SU-DHL-6 (cell line): ENCODE measurements at regions not wholly inside any gene's neighbourhood (a gene's known extent, or its start where the extent isn't known, plus 50 kb on each side); places are given as distances from the start of the nearest gene placed in this dataset.

Source experiments
- H2AFZ ChIP-seq: fragments of 200-600 bp; sonication (generic); 2 replicates; pipeline ENCODE4 v1.6.1; 2014; ENCODE audit warnings: low read depth, mild to moderate bottlenecking, moderate library complexity, mixed read lengths, antibody characterized with exemption, low read length; ENCODE audit not compliant: severe bottlenecking
- H3F3A ChIP-seq: fragments of 200-600 bp; shearing (Covaris generic); 2 replicates; pipeline ENCODE4 v1.6.0; 2016; ENCODE audit warnings: antibody characterized with exemption, mild to moderate bottlenecking; ENCODE audit not compliant: insufficient read depth
- H3K27ac ChIP-seq: fragments of 200-600 bp; sonication (generic); 2 replicates; pipeline ENCODE4 v1.5.1; 2016; ENCODE audit warnings: low read depth, mild to moderate bottlenecking, low read length, moderate library complexity, mixed read lengths
- H3K27me3 ChIP-seq: fragments of 200-600 bp; sonication (generic), shearing (Covaris generic); 2 replicates; pipeline ENCODE4 v1.6.0; 2014; ENCODE audit warnings: mild to moderate bottlenecking, low read length
- H3K36me3 ChIP-seq: fragments of 200-600 bp; sonication (generic); 2 replicates; pipeline ENCODE4 v1.6.1; 2014; ENCODE audit warnings: mild to moderate bottlenecking, low read length, mixed read lengths
- H3K4me2 ChIP-seq: fragments of 300-600, 200-600 bp; shearing (Covaris generic), sonication (generic); 2 replicates; pipeline ENCODE4 v1.6.0; 2014; ENCODE audit warnings: low read length, low read depth, mild to moderate bottlenecking; ENCODE audit not compliant: poor library complexity, severe bottlenecking
- H3K4me3 ChIP-seq: fragments of 200-600 bp; sonication (generic); 2 replicates; pipeline ENCODE4 v1.5.1; 2014; ENCODE audit warnings: antibody characterized with exemption, low read length, mild to moderate bottlenecking, mixed read lengths; ENCODE audit not compliant: insufficient read depth, poor library complexity, severe bottlenecking
- H3K79me2 ChIP-seq: fragments of 200-600 bp; sonication (generic); 2 replicates; pipeline ENCODE4 v1.6.1; 2014; ENCODE audit warnings: mild to moderate bottlenecking, low read length, moderate library complexity; ENCODE audit not compliant: insufficient read depth
- H3K9ac ChIP-seq: fragments of 200-600 bp; sonication (generic); 2 replicates; pipeline ENCODE4 v1.7.0; 2014; ENCODE audit warnings: mild to moderate bottlenecking, low read length
- H3K9me2 ChIP-seq: fragments of 200-600 bp; sonication (generic); replicated peaks from 2 replicates; pipeline ENCODE4 v1.6.1; 2014; ENCODE audit warnings: low read length; ENCODE audit not compliant: insufficient read depth
- H3K9me3 ChIP-seq: fragments of 200-600 bp; sonication (generic); 2 replicates; pipeline ENCODE4 v1.6.1; 2014; ENCODE audit warnings: low read length, mixed read lengths; ENCODE audit not compliant: insufficient read depth
- H4K20me1 ChIP-seq: fragments of 200-600 bp; sonication (generic); 2 replicates; pipeline ENCODE4 v1.6.1; 2014; ENCODE audit warnings: low read depth, mild to moderate bottlenecking, antibody characterized with exemption, low read length, moderate library complexity, mixed read lengths
- CTCF ChIP-seq: fragments of 200-600 bp; sonication (generic); IDR thresholded peaks from one replicate; pipeline ENCODE4 v1.5.1; 2017; ENCODE audit warnings: antibody characterized with exemption, mild to moderate bottlenecking, low read length, moderate library complexity; ENCODE audit not compliant: insufficient read depth, poor library complexity, severe bottlenecking
- EZH2phosphoT487 ChIP-seq: fragments of 200-600 bp; sonication (generic), shearing (Covaris generic); conservative IDR thresholded peaks from 2 replicates; pipeline ENCODE4 v1.6.1; 2018; ENCODE audit warnings: mild to moderate bottlenecking, antibody characterized with exemption, low read length, moderate library complexity, mixed read lengths

GRCh38 chr10:42421812-42422211 lies 216.6 kb downstream of the ZNF33B start:
- TF ChIP-seq EZH2phosphoT487 (no peak), CTCF (no peak)
- Histone ChIP-seq H3K4me2 (no peak overlapping the region), H3K4me3 (no peak overlapping the region), H3K27me3 (no peaks in the 10 kb centered on the region), H3K27ac (no peak overlapping the region), H4K20me1 (no peaks in the 10 kb centered on the region), H3K36me3 (no peaks in the 10 kb centered on the region), H3K9ac (no peak overlapping the region), H3F3A (no peaks in the 10 kb centered on the region), H3K79me2 (no peaks in the 10 kb centered on the region), H2AFZ (no peak overlapping the region), H3K9me2 (no peaks in the 10 kb centered on the region), H3K9me3 (no peaks in the 10 kb centered on the region)

GRCh38 chr10:42419789-42420188 lies 218.6 kb downstream of the ZNF33B start:
- Histone ChIP-seq H2AFZ (no peak overlapping the region), H3K9me3 (no peaks in the 10 kb centered on the region), H3K79me2 (no peaks in the 10 kb centered on the region), H3K9ac (no peak overlapping the region), H3K27ac (no peak overlapping the region), H4K20me1 (no peaks in the 10 kb centered on the region), H3K36me3 (no peaks in the 10 kb centered on the region), H3K4me3 (no peak overlapping the region), H3K4me2 (no peak overlapping the region), H3K9me2 (no peaks in the 10 kb centered on the region; the same call in 1 of the 2 replicates), H3K27me3 (no peaks in the 10 kb centered on the region), H3F3A (no peaks in the 10 kb centered on the region)
- TF ChIP-seq CTCF (no peak), EZH2phosphoT487 (no peak)

- H3K9me3 ChIP-seq, result peaks cover 8% of the 10 kb centered on the region; the same call in 1 of the 2 replicates
- H2AFZ ChIP-seq, result no peak overlapping the region
- H3K9ac ChIP-seq, result no peak overlapping the region
Measured at GRCh38 chr10:42380926-42381547, 257.3 kb downstream of the ZNF33B start.

More at GRCh38 chr10:42380926-42381547, 257.3 kb downstream of the ZNF33B start:
- Histone ChIP-seq H3K9me2 (no peaks in the 10 kb centered on the region), H3K79me2 (no peaks in the 10 kb centered on the region), H4K20me1 (no peaks in the 10 kb centered on the region), H3K4me3 (no peak overlapping the region), H3K36me3 (no peaks in the 10 kb centered on the region), H3K27me3 (no peaks in the 10 kb centered on the region), H3K4me2 (no peak overlapping the region), H3K27ac (no peak overlapping the region), H3F3A (no peaks in the 10 kb centered on the region)
- no peak for TF ChIP-seq EZH2phosphoT487
- TF ChIP-seq CTCF, result no peak
